GM12864 (cell line): ENCODE measurements at regions not wholly inside any gene's neighbourhood (a gene's known extent, or its start where the extent isn't known, plus 50 kb on each side); places are given as distances from the start of the nearest gene placed in this dataset.
"Not testable (repeated sequence)": the region's sequence is repeated elsewhere in the genome, so short reads cannot be mapped to it uniquely, and the experiment has no call there.

Experiments used
- DNase-seq: peaks from one replicate; pipeline ENCODE4 v3.0.0-alpha.2; 2011; ENCODE audit warnings: low read depth
- H3K4me3 ChIP-seq: 2 replicates; pipeline ENCODE4 v1.5.1; 2011; ENCODE audit warnings: mild to moderate bottlenecking, low read depth, low read length, control low read depth
- TF ChIP-seq, protein P1 (sequence below): IDR thresholded peaks from 2 replicates; pipeline ENCODE4 v1.5.1; 2011; ENCODE audit warnings: low read depth, mild to moderate bottlenecking, moderate library complexity, low read length, control low read depth, inconsistent platforms; ENCODE audit errors: missing control alignments

DNA sequence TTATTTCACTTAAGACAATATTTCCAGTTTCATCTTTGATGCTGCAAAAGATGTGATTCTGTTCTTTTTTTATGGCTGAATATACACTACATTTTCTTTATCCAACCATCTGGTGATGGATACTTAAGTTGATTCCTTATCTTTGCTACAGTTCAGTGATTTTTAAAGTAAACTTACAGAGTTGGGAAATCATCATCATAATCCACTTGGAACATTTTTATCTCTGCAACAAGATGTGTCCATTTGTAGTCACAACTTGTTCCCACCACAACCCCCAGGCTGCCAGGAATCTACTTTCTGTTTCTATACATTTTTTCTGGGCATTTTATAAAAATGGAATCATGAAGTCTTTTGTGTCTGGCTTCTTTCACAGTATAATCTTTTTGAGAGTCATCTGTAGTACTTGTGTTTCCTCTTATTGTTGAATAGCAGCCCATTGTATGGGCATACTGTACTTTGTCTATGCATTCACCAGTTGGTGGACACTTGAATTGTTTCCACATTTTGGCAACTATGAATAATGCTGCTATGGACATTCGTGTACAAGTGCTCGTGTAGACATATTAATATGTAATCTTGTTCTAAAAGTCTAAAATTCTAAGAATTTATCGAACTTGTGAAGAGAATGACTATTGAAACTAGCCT lies 212.5 kb upstream of the DDHD1 start:
- TF ChIP-seq, protein P1, sequence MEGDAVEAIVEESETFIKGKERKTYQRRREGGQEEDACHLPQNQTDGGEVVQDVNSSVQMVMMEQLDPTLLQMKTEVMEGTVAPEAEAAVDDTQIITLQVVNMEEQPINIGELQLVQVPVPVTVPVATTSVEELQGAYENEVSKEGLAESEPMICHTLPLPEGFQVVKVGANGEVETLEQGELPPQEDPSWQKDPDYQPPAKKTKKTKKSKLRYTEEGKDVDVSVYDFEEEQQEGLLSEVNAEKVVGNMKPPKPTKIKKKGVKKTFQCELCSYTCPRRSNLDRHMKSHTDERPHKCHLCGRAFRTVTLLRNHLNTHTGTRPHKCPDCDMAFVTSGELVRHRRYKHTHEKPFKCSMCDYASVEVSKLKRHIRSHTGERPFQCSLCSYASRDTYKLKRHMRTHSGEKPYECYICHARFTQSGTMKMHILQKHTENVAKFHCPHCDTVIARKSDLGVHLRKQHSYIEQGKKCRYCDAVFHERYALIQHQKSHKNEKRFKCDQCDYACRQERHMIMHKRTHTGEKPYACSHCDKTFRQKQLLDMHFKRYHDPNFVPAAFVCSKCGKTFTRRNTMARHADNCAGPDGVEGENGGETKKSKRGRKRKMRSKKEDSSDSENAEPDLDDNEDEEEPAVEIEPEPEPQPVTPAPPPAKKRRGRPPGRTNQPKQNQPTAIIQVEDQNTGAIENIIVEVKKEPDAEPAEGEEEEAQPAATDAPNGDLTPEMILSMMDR: no peak
- no peak for DNase-seq
- no peak overlapping the region for H3K4me3 ChIP-seq

DNA sequence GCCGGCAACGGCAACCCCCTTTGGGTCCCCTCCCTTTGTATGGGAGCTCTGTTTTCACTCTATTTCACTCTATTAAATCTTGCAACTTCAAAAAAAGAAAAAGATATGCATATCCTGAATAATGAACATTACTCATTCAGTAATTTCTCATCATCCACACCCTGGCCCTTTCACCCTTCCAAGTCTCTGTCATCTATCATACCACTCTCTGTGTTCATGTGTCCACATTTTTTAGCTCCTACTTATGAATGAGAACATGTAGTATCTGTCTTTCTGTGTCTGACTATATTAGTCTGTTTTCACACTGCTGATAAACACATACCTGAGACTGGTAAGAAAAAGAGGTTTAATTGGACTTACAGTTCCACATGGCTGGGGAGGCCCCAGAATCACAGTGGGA lies 209.8 kb upstream of the DDHD1 start:
- H3K4me3 ChIP-seq, DNase-seq: not testable (repeated sequence)

DNA sequence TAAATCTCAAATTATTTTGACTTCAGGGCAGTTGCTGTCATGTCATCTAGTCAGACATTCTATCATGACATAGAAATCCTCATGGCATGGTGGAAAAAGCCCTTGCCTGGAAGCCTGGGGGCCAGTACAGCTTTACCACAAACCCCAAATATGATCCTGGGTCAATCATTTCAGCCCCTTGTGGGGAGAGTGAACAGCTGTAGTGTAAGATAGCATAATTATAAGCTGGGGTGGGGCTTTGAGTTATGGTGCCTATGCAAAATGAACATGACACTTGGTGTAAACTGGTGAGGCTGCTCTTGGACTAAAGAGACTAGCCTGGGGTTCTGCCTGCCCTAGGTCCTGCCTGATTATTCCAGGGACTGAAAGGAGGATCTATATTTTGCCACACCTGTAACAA lies 207.7 kb upstream of the DDHD1 start:
- no peak for DNase-seq
- H3K4me3 ChIP-seq: no peak overlapping the region
- TF ChIP-seq, protein P1: no peak

DNA sequence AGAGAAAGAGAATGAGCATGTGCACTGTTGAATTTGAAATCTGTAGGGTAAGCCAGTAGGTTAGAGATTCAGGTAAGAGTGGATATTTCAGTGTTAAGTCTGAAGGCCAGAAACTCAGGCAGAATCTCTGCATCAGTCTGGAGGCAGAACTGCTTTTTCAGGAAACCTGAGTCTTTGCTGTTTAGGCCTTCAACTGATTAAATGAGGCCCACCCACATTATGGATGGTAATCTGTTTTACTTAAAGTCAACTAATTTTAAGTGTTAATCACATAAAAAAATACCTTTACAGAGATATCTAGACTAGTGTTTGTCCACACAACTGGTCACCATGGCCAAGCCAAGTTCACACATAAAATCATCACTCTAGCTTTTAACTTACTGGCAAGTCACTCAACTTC lies 205.0 kb upstream of the DDHD1 start:
- TF ChIP-seq, protein P1: no peak
- no peak overlapping the region for H3K4me3 ChIP-seq
- no peak for DNase-seq

DNA sequence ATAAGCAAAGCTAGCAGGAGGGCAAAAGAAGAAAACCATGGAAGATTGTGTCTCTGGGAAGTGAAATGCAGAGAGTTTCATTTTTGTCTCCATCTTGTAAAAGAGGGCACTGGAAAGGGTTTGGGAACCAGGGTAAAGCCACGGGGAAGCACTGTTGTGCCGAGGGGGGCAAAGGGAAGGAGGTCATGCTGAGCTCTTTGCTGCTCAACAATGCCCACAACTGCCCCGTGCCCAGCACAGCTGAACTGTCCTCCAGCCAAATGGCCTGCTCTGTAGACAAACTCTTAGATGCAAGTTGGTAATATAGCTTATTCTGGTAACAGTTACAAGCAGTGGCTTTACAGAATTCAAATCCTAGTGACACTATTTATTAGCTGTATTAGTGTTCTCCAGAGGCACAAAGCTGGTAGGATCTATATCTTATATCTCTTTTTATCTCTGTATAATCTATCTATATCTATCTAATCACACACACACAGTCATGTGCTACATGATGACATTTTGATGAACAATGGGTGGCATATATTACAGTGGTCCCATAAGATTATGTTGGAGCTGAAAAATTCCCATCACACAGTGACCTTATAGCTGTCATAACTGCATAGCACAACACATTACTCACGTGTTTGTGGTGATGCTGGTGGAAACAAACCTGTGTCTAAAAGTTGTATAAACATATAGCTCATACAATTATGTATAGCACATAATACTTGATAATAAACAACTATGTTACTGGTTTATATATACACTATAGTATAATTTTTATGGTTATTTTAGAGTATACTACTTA lies 203.4 kb upstream of the DDHD1 start:
- DNase-seq: no peak
- TF ChIP-seq, protein P1: no peak
- H3K4me3 ChIP-seq: no peak overlapping the region

DNA sequence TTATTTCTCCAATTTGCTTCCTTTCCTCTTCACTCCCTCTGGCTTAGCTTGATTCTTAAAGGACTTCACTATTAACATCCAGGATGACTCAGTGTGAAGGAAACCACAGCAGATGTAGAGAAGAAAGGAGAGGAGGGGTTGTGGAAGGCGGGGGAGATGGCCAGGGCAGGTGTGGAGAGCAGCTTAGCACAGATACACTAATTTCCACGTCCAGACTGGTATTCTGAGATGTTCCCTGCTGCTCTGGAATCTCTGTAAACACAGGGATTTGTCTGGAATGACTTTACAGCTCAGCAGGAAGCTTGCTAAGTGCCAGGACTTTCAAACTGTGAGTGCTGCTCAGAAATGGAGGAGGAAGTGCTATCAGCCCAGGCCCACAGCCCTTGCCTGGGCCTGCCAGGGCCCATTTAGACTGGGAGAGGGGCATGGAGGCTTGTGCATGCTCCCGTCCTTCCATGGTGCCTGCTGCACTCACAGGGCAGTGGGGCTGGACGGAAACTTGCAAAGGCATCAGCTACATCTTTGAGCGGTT lies 202.5 kb upstream of the DDHD1 start:
- no peak for DNase-seq
- TF ChIP-seq, protein P1: no peak
- no peak overlapping the region for H3K4me3 ChIP-seq

DNA sequence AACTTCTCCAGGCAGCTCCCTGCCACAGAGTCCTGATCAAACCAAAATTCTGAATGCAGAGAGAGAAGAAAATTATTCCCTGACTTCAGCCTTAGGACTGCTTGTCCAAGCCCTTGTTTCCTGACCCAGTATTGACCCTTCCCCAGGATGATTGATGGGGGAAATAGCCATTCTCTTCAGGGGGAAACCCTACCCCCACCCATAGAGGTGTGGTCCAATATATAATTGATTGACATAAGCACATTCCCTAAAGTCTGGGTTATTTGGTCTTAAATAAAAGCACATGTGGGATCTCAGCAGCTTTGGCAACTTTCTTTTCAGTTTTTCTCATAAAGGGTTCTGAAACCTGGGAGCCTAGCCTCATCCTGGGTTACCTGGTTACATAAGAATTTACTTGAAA lies 201.2 kb upstream of the DDHD1 start:
- no peak overlapping the region for H3K4me3 ChIP-seq
- DNase-seq: no peak
- TF ChIP-seq, protein P1: no peak
